ENCODE measurements at regions not wholly inside any gene's neighbourhood (a gene's known extent, or its start where the extent isn't known, plus 50 kb on each side); places are given as distances from the start of the nearest gene placed in this dataset.
A peak's percentile ranks its signal among the peaks of the same experiment; 100 is the strongest.
"Not testable (repeated sequence)": the region's sequence is repeated elsewhere in the genome, so short reads cannot be mapped to it uniquely, and the experiment has no call there.

DNA sequence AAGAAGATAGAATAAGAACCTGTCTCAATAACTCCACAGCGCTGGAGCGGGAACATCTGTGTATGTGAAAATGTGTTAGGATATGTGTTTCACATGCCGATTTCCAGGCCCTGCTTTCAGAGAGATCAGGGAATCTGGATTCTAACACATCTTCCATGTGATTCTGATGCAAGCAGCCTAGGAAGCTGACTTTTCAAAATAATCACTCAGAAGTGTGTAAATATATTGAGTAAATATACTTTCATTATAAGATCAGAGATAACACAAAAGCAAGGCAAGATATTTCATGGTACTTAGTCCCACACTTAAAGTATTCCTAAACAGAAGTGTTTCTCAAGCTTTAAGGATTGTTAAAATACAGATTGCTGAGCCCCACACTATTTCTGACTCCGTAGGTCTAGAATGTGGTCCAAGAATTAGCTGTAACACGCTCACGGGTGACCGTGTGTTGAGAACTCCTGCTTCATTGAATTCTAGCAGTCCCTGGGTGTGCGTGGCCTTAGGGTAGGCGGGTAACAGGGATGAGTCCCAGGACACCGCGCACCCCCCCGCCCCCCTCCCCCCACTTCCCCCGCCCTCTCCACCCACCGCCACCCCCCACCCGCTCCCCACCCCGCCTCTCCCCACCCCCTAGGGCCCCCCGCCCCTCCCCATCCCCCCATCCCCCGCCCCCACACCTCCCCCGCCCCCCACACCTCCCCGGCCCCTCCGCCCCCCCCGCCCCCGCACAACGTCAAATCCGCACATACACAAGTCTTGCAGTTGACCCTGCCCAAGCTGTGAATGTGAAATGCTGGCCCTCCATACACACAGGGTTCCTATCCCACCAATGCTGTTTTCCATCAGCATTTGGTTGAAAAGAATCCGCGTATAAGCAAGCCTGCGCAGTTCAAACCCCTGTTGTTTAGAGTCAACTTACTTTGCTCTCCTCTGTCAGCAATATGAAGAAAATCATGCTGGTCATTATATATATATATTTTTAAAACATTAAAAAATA is 94.2 kb upstream of the SLC39A10 start:
- ATAC-seq (no peak), DNase-seq (no peak)
- H3K9me3 ChIP-seq (ENCODE audit: control insufficient read depth, low read length, poor library complexity, severe bottlenecking): peaks cover 4% of the 10 kb centered on the region
- H3K36me3 Mint-ChIP-seq (ENCODE audit: low read depth): no peaks in the 10 kb centered on the region
- H3K4me3 Mint-ChIP-seq: peak overlapping the region; percentile 90
- H3K27me3 Mint-ChIP-seq: no peaks in the 10 kb centered on the region
- H3K4me1 Mint-ChIP-seq: peaks cover 38% of the 10 kb centered on the region
- peak overlapping the region; percentile 91 for H3K27ac Mint-ChIP-seq

GRCh38 chr2:195561116-195561921 is 95.7 kb upstream of the SLC39A10 start:
- ATAC-seq (no peak), DNase-seq (no peak)
- Mint-ChIP-seq H3K4me1 (peaks cover 39% of the 10 kb centered on the region), H3K27me3 (no peaks in the 10 kb centered on the region), H3K36me3 (ENCODE audit: low read depth) (no peaks in the 10 kb centered on the region), H3K4me3 (peak overlapping the region; percentile 60), H3K27ac (peak overlapping the region; percentile 91)
- H3K9me3 ChIP-seq (ENCODE audit: control insufficient read depth, low read length, poor library complexity, severe bottlenecking): peaks cover 4% of the 10 kb centered on the region

DNA sequence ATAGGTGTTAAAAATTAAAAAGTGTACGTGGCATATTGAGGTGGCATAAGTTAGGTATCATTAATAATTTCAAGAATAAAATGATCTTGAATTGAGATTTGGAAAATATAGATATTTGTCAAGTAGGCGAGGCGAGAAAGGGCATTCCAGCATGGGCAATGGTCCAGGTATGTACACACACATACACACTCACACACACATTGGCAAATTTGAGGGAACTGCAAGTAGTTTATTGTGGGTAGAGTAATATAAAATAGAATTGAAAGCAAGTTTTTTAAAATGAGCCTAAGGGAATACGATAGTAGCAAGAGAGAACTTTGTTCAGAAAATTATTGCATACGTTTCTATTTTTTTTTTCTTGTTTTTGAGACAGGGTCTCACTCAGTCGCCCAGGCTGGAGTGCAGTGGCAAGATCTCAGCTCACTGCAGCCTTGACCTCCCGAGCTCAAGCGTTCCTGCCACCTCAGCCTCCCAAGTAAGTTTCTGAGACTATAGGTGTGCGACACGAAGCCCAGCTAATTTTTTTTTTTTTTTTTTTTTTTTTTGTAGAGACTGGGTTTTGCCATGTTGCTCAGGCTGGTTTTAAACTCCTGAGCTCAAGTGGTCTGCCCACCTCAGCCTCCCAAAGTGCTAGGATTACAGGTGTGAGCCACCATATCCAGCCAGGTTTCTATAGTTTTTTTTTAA is 96.7 kb upstream of the SLC39A10 start:
- ATAC-seq (no peak), DNase-seq (no peak)
- peaks cover 4% of the 10 kb centered on the region for H3K9me3 ChIP-seq (ENCODE audit: control insufficient read depth, low read length, poor library complexity, severe bottlenecking)
- peak overlapping the region; percentile 91 for H3K27ac Mint-ChIP-seq
- H3K4me3 Mint-ChIP-seq: peak overlapping the region; percentile 84
- no peaks in the 10 kb centered on the region for H3K36me3 Mint-ChIP-seq (ENCODE audit: low read depth)
- H3K27me3 Mint-ChIP-seq: no peaks in the 10 kb centered on the region
- H3K4me1 Mint-ChIP-seq: peaks cover 41% of the 10 kb centered on the region

DNA sequence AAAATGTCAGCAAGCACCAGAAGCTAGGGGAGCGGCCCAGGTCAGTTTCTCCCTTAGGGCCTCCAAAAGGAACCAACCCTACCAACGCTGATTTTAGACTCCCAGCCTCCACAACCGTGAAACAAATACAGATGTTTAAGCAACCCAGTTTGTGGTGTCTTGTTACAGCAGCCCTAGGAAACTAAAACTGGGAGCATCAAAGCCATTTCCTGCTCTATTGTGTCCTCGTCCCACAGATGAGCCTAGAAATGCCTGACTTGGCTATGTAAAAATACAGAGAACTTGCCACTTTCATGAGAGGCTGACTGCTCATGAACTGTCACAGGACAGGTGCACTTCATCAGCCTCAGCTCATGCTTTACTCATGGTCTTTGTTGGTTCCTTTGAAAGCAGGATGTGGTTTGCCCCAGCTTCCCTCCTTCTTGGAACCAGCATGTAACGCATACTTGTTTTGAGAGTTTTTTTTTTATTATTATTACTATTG is 97.6 kb upstream of the SLC39A10 start:
- peaks cover 4% of the 10 kb centered on the region for H3K9me3 ChIP-seq (ENCODE audit: control insufficient read depth, low read length, poor library complexity, severe bottlenecking)
- H3K27ac Mint-ChIP-seq: peak overlapping the region; percentile 91
- peaks cover 41% of the 10 kb centered on the region for H3K4me1 Mint-ChIP-seq
- peak; percentile 21 to 53 (median 35) for DNase-seq
- no peaks in the 10 kb centered on the region for H3K36me3 Mint-ChIP-seq (ENCODE audit: low read depth)
- ATAC-seq: peak; percentile 93
- H3K27me3 Mint-ChIP-seq: no peaks in the 10 kb centered on the region
- H3K4me3 Mint-ChIP-seq: peak overlapping the region; percentile 84

GRCh38 chr2:195555971-195556370 is 101.1 kb upstream of the SLC39A10 start:
- peaks cover 4% of the 10 kb centered on the region for H3K36me3 Mint-ChIP-seq (ENCODE audit: low read depth)
- no peaks in the 10 kb centered on the region for H3K27me3 Mint-ChIP-seq
- H3K4me3 Mint-ChIP-seq: no peak overlapping the region
- H3K9me3 ChIP-seq (ENCODE audit: control insufficient read depth, low read length, poor library complexity, severe bottlenecking): no peaks in the 10 kb centered on the region
- H3K27ac Mint-ChIP-seq: peak overlapping the region; percentile 69
- DNase-seq (no peak), ATAC-seq (no peak)
- peaks cover 32% of the 10 kb centered on the region for H3K4me1 Mint-ChIP-seq

- Mint-ChIP-seq H3K27ac (peak overlapping the region; percentile 10), H3K4me3 (peak overlapping the region; percentile 74), H3K4me1 (peaks cover 14% of the 10 kb centered on the region), H3K27me3 (no peaks in the 10 kb centered on the region), H3K36me3 (ENCODE audit: low read depth) (peaks cover 4% of the 10 kb centered on the region)
- no peaks in the 10 kb centered on the region for H3K9me3 ChIP-seq (ENCODE audit: control insufficient read depth, low read length, poor library complexity, severe bottlenecking)
- DNase-seq (no peak), ATAC-seq (no peak)
Measured at GRCh38 chr2:195552581-195552980, 104.4 kb upstream of the SLC39A10 start.

DNA sequence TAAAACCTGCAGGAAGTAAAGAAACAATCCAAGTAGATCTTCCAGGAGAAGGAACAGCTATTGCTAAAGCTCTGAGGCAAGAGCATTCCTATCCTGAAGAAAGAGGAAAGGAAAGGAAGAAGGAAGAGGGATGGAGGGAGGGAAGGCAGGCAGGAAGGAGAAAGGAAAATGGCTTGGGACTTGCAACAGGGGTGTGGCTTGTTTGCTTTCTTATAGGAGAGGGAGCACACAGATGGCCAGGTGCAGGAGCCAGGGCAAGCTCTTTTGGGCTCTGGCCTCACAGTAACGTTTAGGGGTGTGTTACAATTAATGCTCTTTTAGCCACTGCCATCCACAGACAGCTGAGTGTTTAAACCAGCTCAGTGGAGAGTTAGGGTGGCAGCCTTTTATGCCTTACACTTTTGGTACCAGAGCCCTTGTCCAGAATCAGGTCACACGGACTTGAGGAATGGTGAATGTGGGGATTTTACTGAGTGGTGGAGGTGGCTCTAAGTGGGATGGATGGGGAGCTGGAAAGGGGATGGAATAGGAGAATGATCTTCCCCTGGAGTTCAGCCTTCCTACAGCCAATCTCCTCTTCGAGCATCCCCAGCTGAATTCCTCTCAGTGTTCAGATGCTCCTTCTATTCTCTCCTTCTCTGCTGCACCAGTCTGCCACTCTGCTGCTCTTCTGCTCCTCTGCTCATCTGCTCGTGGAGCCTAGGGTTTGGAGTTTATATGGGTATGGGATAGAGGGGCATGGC is 108.7 kb upstream of the SLC39A10 start:
- H3K27ac Mint-ChIP-seq: no peak overlapping the region
- H3K27me3 Mint-ChIP-seq: no peaks in the 10 kb centered on the region
- H3K4me3 Mint-ChIP-seq: no peak overlapping the region
- H3K4me1 Mint-ChIP-seq: peaks cover 21% of the 10 kb centered on the region
- no peak for ATAC-seq
- no peaks in the 10 kb centered on the region for H3K9me3 ChIP-seq (ENCODE audit: control insufficient read depth, low read length, poor library complexity, severe bottlenecking)
- H3K36me3 Mint-ChIP-seq (ENCODE audit: low read depth): peaks cover 4% of the 10 kb centered on the region
- DNase-seq: no peak

GRCh38 chr2:195547268-195547840 is 109.7 kb upstream of the SLC39A10 start:
- H3K4me1 Mint-ChIP-seq: peaks cover 20% of the 10 kb centered on the region
- not testable (repeated sequence) for H3K4me3 Mint-ChIP-seq; ATAC-seq; H3K36me3 Mint-ChIP-seq (ENCODE audit: low read depth); H3K9me3 ChIP-seq (ENCODE audit: control insufficient read depth, low read length, poor library complexity, severe bottlenecking); DNase-seq; H3K27me3 Mint-ChIP-seq; H3K27ac Mint-ChIP-seq

DNA sequence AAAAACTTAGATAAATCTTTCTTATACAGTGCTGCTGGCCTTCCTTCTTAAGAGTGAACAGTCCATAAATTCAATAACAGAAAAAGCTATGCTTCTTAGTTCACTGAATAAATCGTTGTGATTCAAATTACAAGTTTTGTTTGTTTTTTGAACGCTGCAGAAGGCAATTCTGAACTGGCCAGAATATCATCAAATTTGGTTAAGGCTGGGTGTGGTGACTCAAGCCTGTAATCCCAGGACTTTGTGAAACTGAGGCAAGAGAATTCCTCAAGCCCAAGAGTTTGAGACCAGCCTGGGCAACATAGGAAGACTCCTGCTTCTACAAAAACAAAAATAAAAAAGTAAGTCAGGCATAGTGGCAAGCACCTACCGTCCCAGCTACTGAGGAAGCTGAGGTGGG is 111.2 kb upstream of the SLC39A10 start:
- peaks cover 25% of the 10 kb centered on the region for H3K4me1 Mint-ChIP-seq

GRCh38 chr2:195543902-195544894 is 112.8 kb upstream of the SLC39A10 start:
- peak overlapping the region; percentile 76 for H3K4me3 Mint-ChIP-seq
- H3K9me3 ChIP-seq (ENCODE audit: control insufficient read depth, low read length, poor library complexity, severe bottlenecking): no peaks in the 10 kb centered on the region
- DNase-seq: no peak
- H3K4me1 Mint-ChIP-seq: peaks cover 25% of the 10 kb centered on the region
- ATAC-seq: peak; percentile 27
- peak overlapping the region; percentile 0 for H3K27ac Mint-ChIP-seq
- H3K27me3 Mint-ChIP-seq: no peaks in the 10 kb centered on the region
- peaks cover 2% of the 10 kb centered on the region for H3K36me3 Mint-ChIP-seq (ENCODE audit: low read depth)

More for the DNA sequence above, 111.2 kb upstream of the SLC39A10 start:
- DNase-seq (no peak), ATAC-seq (no peak)
- no peaks in the 10 kb centered on the region for H3K27me3 Mint-ChIP-seq
- H3K36me3 Mint-ChIP-seq (ENCODE audit: low read depth): peaks cover 2% of the 10 kb centered on the region
- H3K9me3 ChIP-seq (ENCODE audit: control insufficient read depth, low read length, poor library complexity, severe bottlenecking): no peaks in the 10 kb centered on the region
- H3K27ac Mint-ChIP-seq: no peak overlapping the region
- H3K4me3 Mint-ChIP-seq: no peak overlapping the region

DNA sequence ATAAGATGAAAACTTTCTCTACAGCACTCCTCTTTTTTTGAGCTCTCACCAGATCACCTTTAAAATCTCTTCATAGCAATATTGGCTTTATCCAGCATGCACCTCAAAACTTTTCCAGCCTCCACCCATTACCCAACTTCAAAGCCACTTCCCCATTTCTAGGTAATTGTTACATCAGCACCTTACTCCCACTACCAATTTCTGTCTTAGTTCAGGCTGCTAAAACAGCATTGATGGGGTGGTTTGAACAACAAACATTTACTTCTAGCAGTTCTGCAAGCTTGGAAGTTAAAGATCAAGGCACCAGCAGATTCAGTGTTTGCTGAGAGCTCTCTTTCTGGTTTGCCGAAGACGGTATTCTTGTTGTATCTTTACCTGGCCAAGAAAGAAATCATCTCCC is 114.0 kb upstream of the SLC39A10 start:
- H3K27ac Mint-ChIP-seq: peak overlapping the region; percentile 0
- no peaks in the 10 kb centered on the region for H3K27me3 Mint-ChIP-seq
- no peaks in the 10 kb centered on the region for H3K9me3 ChIP-seq (ENCODE audit: control insufficient read depth, low read length, poor library complexity, severe bottlenecking)
- peaks cover 25% of the 10 kb centered on the region for H3K4me1 Mint-ChIP-seq
- peaks cover 2% of the 10 kb centered on the region for H3K36me3 Mint-ChIP-seq (ENCODE audit: low read depth)
- ATAC-seq (no peak), DNase-seq (no peak)
- peak overlapping the region; percentile 7 for H3K4me3 Mint-ChIP-seq
